ENCODE measurements at regions not wholly inside any gene's neighbourhood (a gene's known extent, or its start where the extent isn't known, plus 50 kb on each side); places are given as distances from the start of the nearest gene placed in this dataset.

DNA sequence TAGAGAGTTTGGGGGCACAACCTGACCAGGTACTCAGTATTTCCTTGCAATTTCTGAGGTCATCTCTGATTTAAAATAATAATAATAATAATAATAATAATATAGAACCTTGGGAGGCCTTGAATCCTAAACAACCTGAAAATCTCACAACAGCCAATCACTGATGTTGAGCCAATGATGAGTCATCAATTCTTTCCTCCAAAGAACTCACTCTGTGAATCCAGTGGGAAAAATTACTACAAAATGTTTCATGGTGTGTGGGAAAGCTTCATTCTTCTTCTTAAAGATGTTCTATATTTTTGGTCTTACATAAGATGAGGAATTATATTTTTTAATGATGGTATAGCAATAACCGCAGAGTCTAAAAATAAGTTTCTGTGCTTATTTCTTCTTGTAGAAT lies 594.6 kb downstream of the EFNB2 start:
- H3K36me3 ChIP-seq (ENCODE audit: insufficient read depth, low read length), result no peaks in the 10 kb centered on the region
- no peaks in the 10 kb centered on the region for H4K20me1 ChIP-seq (ENCODE audit: insufficient read depth, low read length)
- H3K4me1 ChIP-seq (ENCODE audit: insufficient read depth, low read length), result peaks cover 23% of the 10 kb centered on the region
- no peaks in the 10 kb centered on the region for H3K27me3 ChIP-seq (ENCODE audit: insufficient read depth, low read length, poor library complexity)
- H3K4me3 ChIP-seq (ENCODE audit: low read depth in 1 of 2, low read length in 2 of 2), result no peak overlapping the region
- no peak overlapping the region for H3K27ac ChIP-seq (ENCODE audit: low read length)
- TF ChIP-seq EZH2 (IDR thresholded peaks at IDR 0.05; ENCODE audit: borderline replicate concordance, low read depth, low read length, severe bottlenecking), result no peak
- TF ChIP-seq, protein P1, sequence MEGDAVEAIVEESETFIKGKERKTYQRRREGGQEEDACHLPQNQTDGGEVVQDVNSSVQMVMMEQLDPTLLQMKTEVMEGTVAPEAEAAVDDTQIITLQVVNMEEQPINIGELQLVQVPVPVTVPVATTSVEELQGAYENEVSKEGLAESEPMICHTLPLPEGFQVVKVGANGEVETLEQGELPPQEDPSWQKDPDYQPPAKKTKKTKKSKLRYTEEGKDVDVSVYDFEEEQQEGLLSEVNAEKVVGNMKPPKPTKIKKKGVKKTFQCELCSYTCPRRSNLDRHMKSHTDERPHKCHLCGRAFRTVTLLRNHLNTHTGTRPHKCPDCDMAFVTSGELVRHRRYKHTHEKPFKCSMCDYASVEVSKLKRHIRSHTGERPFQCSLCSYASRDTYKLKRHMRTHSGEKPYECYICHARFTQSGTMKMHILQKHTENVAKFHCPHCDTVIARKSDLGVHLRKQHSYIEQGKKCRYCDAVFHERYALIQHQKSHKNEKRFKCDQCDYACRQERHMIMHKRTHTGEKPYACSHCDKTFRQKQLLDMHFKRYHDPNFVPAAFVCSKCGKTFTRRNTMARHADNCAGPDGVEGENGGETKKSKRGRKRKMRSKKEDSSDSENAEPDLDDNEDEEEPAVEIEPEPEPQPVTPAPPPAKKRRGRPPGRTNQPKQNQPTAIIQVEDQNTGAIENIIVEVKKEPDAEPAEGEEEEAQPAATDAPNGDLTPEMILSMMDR (IDR thresholded peaks at IDR 0.05; ENCODE audit: borderline replicate concordance, extremely low read depth, low read length, poor library complexity, severe bottlenecking), result no peak
- DNase-seq (no peak), ATAC-seq (ENCODE audit: insufficient read depth, low read depth) (no peak)
- H3K9ac ChIP-seq (ENCODE audit: low read depth, low read length), result no peak overlapping the region
- H3K79me2 ChIP-seq (ENCODE audit: insufficient read depth, low read length), result no peaks in the 10 kb centered on the region
- no peak overlapping the region for H2AFZ ChIP-seq (ENCODE audit: low read depth, low read length)
- H3K9me3 ChIP-seq (ENCODE audit: insufficient read depth, low read length, severe bottlenecking), result no peaks in the 10 kb centered on the region
- H3K4me2 ChIP-seq (ENCODE audit: insufficient read depth, low read length), result no peak overlapping the region

DNA sequence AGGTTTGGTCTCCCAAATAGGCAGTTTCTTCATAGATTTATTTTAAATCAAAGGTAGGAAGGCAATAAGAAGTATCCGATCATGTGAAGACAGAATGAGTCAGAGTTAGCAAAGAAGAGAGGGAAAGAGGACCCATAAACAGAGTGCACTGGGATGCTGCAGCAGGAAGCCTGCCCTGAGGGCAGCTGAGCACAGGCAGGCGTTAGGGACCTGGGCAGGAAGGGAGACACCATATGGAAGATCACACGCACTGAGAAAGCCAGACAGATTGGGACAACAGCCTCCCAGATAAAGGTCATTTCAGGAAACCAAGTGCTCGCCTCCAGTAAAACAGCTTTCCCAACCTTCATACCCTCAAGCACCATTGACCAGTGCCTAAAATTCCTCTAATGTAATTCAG lies 598.0 kb downstream of the EFNB2 start:
- no peak overlapping the region for H2AFZ ChIP-seq (ENCODE audit: low read depth, low read length)
- peak; percentile 33; the same call in 2 of the 3 replicates for ATAC-seq (ENCODE audit: insufficient read depth, low read depth)

DNA sequence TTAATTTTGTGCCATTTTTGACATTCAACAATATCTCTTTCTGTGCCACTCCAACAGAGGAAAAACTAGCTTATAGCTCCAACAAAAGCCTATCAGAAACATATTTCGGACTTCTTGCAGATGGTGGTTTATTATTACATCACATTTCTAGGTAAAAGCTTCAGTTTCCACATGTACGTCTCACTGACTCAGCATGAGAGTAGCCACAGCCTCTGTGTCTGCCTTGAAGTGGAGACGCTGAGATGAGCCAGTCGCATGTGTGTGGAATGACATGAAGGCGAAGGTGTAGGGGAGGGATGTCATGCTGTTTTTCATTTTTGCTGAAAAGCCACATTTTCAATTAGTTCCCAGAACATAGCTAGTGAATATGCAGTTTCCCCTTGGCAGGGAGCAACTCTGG lies 598.6 kb downstream of the EFNB2 start:
- TF ChIP-seq, protein P1 (IDR thresholded peaks at IDR 0.05; ENCODE audit: borderline replicate concordance, extremely low read depth, low read length, poor library complexity, severe bottlenecking), result no peak
- TF ChIP-seq EZH2 (IDR thresholded peaks at IDR 0.05; ENCODE audit: borderline replicate concordance, low read depth, low read length, severe bottlenecking), result no peak
- peak overlapping the region; percentile 32 for H3K4me2 ChIP-seq (ENCODE audit: insufficient read depth, low read length)
- ATAC-seq (ENCODE audit: insufficient read depth, low read depth), result peak; percentile 97

More for the DNA sequence above, 598.0 kb downstream of the EFNB2 start:
- Histone ChIP-seq H3K4me3 (ENCODE audit: low read depth in 1 of 2, low read length in 2 of 2) (no peak overlapping the region), H4K20me1 (ENCODE audit: insufficient read depth, low read length) (no peaks in the 10 kb centered on the region), H3K9me3 (ENCODE audit: insufficient read depth, low read length, severe bottlenecking) (no peaks in the 10 kb centered on the region), H3K79me2 (ENCODE audit: insufficient read depth, low read length) (no peaks in the 10 kb centered on the region), H3K36me3 (ENCODE audit: insufficient read depth, low read length) (no peaks in the 10 kb centered on the region), H3K27ac (ENCODE audit: low read length) (peak overlapping the region; percentile 72; the same call in 1 of the 2 replicates), H3K9ac (ENCODE audit: low read depth, low read length) (no peak overlapping the region), H3K4me1 (ENCODE audit: insufficient read depth, low read length) (peaks cover 23% of the 10 kb centered on the region), H3K27me3 (ENCODE audit: insufficient read depth, low read length, poor library complexity) (no peaks in the 10 kb centered on the region), H3K4me2 (ENCODE audit: insufficient read depth, low read length) (peak overlapping the region; percentile 32)
- TF ChIP-seq, protein P1 (IDR thresholded peaks at IDR 0.05; ENCODE audit: borderline replicate concordance, extremely low read depth, low read length, poor library complexity, severe bottlenecking), result no peak
- TF ChIP-seq EZH2 (IDR thresholded peaks at IDR 0.05; ENCODE audit: borderline replicate concordance, low read depth, low read length, severe bottlenecking), result no peak
- no peak for DNase-seq

DNA sequence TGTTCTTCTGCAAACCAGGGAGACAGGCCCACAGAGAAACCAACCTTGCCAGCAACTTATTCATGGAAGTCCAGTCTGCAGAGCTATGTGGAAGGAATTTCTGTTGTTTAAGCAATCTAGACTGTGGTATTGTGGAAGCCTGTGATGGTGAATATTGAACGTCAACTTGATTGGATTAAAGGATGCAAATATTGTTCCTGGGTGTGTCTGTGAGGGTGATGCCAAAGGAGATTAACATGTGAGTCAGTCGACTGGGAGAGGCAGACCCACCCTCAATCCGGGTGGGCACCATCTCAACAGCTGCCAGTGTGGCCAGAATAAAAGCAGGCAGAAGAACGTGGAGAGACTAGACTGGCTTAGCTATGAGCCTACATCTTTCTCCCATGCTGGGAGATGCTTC lies 606.0 kb downstream of the EFNB2 start:
- no peak overlapping the region for H2AFZ ChIP-seq (ENCODE audit: low read depth, low read length)
- no peak overlapping the region for H3K4me3 ChIP-seq (ENCODE audit: low read depth in 1 of 2, low read length in 2 of 2)
- no peak overlapping the region for H3K9ac ChIP-seq (ENCODE audit: low read depth, low read length)
- no peaks in the 10 kb centered on the region for H4K20me1 ChIP-seq (ENCODE audit: insufficient read depth, low read length)
- no peak for ATAC-seq (ENCODE audit: insufficient read depth, low read depth)
- TF ChIP-seq, protein P1 (IDR thresholded peaks at IDR 0.05; ENCODE audit: borderline replicate concordance, extremely low read depth, low read length, poor library complexity, severe bottlenecking), result no peak
- no peak for TF ChIP-seq EZH2 (IDR thresholded peaks at IDR 0.05; ENCODE audit: borderline replicate concordance, low read depth, low read length, severe bottlenecking)
- no peaks in the 10 kb centered on the region for H3K4me1 ChIP-seq (ENCODE audit: insufficient read depth, low read length)
- DNase-seq, result no peak
- no peaks in the 10 kb centered on the region for H3K27me3 ChIP-seq (ENCODE audit: insufficient read depth, low read length, poor library complexity)
- no peaks in the 10 kb centered on the region for H3K36me3 ChIP-seq (ENCODE audit: insufficient read depth, low read length)
- H3K27ac ChIP-seq (ENCODE audit: low read length), result no peak overlapping the region
- H3K79me2 ChIP-seq (ENCODE audit: insufficient read depth, low read length), result no peaks in the 10 kb centered on the region
- H3K4me2 ChIP-seq (ENCODE audit: insufficient read depth, low read length), result no peak overlapping the region
- no peaks in the 10 kb centered on the region for H3K9me3 ChIP-seq (ENCODE audit: insufficient read depth, low read length, severe bottlenecking)

More for the DNA sequence above, 598.6 kb downstream of the EFNB2 start:
- Histone ChIP-seq H3K36me3 (ENCODE audit: insufficient read depth, low read length) (no peaks in the 10 kb centered on the region), H3K27me3 (ENCODE audit: insufficient read depth, low read length, poor library complexity) (no peaks in the 10 kb centered on the region), H3K27ac (ENCODE audit: low read length) (peak overlapping the region; percentile 72), H3K9me3 (ENCODE audit: insufficient read depth, low read length, severe bottlenecking) (no peaks in the 10 kb centered on the region), H3K4me3 (ENCODE audit: low read depth in 1 of 2, low read length in 2 of 2) (no peak overlapping the region), H3K4me1 (ENCODE audit: insufficient read depth, low read length) (peaks cover 23% of the 10 kb centered on the region), H3K79me2 (ENCODE audit: insufficient read depth, low read length) (no peaks in the 10 kb centered on the region), H2AFZ (ENCODE audit: low read depth, low read length) (peak overlapping the region; percentile 33; the same call in 1 of the 2 replicates), H3K9ac (ENCODE audit: low read depth, low read length) (peak overlapping the region; percentile 35), H4K20me1 (ENCODE audit: insufficient read depth, low read length) (no peaks in the 10 kb centered on the region)
- DNase-seq, result peak; percentile 75
